GM12864 (cell line): ENCODE measurements at regions not wholly inside any gene's neighbourhood (a gene's known extent, or its start where the extent isn't known, plus 50 kb on each side); places are given as distances from the start of the nearest gene placed in this dataset.

ENCODE experiments used
- DNase-seq: peaks from one replicate; pipeline ENCODE4 v3.0.0-alpha.2; 2011; ENCODE audit warnings: low read depth
- H3K4me3 ChIP-seq: 2 replicates; pipeline ENCODE4 v1.5.1; 2011; ENCODE audit warnings: mild to moderate bottlenecking, low read depth, low read length, control low read depth
- CTCF ChIP-seq: IDR thresholded peaks from 2 replicates; pipeline ENCODE4 v1.5.1; 2011; ENCODE audit warnings: low read depth, mild to moderate bottlenecking, moderate library complexity, low read length, control low read depth, inconsistent platforms; ENCODE audit errors: missing control alignments

- no peak for TF ChIP-seq CTCF
- H3K4me3 ChIP-seq, result no peak overlapping the region
- no peak for DNase-seq
Measured at GRCh38 chr9:31013371-31013770, 1371.1 kb upstream of the ACO1 start.

GRCh38 chr9:31023847-31024246 lies 1360.6 kb upstream of the ACO1 start:
- DNase-seq, result no peak
- H3K4me3 ChIP-seq, result no peak overlapping the region
- no peak for TF ChIP-seq CTCF

DNA sequence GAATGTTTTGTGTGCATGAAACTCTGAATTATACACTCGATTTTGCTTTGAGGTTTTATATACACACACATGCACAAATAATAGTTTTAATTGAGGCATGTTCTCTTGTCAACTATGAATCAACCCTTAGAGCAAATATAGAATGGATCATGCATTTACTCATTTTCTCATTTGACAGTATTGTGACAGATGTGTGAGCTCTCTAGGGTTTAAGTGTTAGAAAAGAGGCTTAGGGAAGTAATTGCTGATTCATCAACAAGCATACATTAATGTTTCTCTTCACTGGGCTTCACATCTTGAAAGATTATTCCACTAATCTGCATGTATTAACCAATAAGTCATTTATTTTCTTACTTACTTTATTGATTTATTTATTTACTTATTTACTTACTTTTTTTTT lies 1356.8 kb upstream of the ACO1 start:
- TF ChIP-seq CTCF, result no peak
- H3K4me3 ChIP-seq, result no peak overlapping the region
- no peak for DNase-seq

DNA sequence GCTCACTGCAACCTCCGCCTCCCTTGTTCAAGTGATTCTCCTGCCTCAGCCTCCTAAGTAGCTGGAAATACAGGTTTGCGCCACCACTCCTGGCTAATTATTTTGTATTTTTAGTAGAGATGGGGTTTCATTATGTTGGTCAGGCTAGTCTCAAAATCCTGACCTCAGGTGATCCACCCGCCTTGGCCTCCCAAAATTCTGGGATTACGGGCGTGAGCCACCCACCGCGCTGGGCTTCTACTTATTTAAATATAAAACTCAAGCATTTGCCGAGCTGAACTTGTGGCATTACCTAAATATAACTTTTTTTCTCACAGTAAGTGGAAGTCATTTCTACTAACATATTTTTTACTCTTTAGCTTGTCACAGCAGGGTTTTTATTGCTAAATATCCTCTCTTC lies 1356.3 kb upstream of the ACO1 start:
- H3K4me3 ChIP-seq, result no peak overlapping the region
- no peak for TF ChIP-seq CTCF
- DNase-seq, result no peak

DNA sequence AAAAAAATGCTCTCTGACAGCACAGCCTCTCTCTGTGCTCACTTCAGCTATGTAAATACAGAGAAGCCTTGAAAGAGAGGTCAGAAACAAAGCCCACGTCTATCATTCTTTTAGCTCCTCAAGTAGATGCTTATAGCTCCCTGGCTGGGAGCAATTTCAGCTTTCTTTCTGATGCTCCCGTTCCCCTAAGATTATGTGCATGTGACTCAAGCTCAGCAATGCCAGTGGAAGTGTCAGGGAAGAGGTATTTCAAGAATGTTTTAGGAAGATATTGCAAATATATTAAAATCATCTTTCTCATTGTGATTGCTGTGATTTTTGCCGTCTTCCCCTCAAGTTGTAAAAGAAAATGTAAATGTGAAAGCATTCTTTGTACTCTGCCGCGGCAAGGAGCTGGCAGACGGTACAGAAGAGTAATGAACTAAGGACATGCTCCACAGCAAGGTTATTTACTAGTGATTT lies 1353.7 kb upstream of the ACO1 start:
- no peak for TF ChIP-seq CTCF
- H3K4me3 ChIP-seq, result no peak overlapping the region
- DNase-seq, result no peak

DNA sequence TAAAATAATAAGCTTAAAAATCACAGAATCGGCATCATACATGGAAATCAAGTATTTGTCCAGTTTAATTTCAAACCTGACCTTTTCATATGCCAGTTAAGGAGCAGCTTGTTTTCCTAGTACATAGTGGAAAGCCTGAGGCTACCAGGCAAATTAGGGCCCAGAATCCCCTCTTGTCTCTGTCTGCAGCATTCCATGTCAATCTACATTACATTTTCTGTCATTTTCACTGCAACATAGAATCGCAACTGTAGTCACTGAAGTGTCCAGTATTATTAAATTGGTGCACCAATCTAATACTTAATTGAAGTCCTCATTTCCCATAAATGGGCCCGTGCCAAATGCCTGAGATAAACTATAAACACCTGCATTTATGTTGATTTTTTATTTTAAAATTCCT lies 1352.2 kb upstream of the ACO1 start:
- no peak overlapping the region for H3K4me3 ChIP-seq
- DNase-seq, result no peak
- no peak for TF ChIP-seq CTCF

DNA sequence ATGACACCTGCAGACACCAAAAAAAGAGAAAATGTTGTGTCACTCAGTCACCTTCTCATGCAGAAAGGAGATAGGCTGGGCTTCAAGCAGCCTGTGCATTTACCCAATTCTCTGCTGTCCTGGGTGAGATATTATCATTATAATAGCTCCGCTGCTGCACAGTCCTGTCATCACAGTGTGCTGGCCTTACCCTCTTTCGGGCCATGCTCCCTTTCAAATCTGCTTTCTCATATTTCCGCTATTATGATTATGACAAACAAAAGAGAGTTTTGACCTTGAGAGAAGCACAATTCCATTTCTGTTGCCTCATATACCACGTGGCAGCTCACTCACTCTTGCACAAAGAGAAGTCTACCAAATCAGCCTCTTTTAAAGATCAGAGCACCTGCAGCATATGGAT lies 1350.1 kb upstream of the ACO1 start:
- no peak for DNase-seq
- no peak for TF ChIP-seq CTCF
- H3K4me3 ChIP-seq, result no peak overlapping the region
